HG03280 (cell line): ENCODE measurements at regions not wholly inside any gene's neighbourhood (a gene's known extent, or its start where the extent isn't known, plus 50 kb on each side); places are given as distances from the start of the nearest gene placed in this dataset.
"Not testable (repeated sequence)": the region's sequence is repeated elsewhere in the genome, so short reads cannot be mapped to it uniquely, and the experiment has no call there.

Experiments used
- ATAC-seq: cut with Tn5 transposase; IDR thresholded peaks from one replicate; pipeline ENCODE4 v1.9.1; 2021; ENCODE audit warnings: mild to moderate bottlenecking, moderate library complexity; ENCODE audit not compliant: unreplicated experiment

DNA sequence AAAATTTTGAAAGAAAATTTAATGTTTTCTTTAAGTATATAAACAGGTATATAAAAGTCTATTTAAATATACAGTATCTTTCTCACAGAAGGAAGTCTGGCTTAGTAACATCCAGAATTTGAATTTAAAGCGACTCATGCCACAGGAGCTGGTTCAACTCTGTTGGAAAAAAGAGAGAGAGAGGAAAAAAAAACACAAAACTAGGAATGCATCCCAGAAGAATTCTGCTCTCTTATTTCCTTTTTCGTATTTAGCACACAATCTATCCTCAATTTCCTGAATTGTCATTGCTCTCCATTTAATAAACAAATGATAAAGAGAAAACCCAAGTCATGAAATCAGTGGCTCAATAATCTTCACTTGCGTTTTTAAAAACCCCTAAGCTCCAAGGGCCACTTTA is 107.5 kb upstream of the SCAF8 start:
- ATAC-seq = no peak

DNA sequence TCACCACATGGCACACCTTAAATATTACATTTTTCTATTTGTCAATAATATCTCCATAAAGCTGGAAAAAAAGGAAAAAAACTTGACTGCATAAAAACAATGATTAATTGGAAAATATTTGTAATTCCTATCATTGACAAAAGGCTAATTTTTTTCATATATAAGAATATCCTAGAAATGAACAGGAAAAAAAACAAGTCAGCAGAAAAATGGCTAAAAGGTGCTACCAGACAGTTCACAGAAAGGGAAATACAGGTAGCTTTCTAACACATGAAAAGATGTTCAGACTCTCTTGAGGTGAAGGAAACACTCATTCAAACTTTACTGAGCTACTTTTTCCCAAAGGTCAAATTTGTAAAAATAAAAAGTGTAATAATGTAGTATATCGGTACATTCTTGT is 104.1 kb upstream of the SCAF8 start:
- ATAC-seq = no peak

DNA sequence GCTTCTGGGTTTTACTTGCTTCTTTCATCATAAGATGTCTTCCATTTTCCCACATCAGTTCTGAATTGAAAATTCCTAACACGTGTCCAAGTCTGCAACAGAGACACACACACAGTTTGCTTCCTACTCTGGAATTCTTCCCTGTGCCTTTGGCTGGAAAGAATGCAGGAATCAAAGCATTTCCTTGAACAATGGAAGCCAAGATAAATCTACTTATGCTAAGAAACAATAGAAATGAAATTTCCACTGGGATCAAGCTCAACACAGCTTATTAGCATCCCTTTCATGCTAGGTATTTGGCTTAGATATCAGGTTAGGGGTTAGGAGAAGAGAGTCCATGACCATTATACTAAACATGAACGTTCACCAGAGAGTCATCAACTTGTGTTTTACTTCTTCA is 101.1 kb upstream of the SCAF8 start:
- no peak for ATAC-seq

DNA sequence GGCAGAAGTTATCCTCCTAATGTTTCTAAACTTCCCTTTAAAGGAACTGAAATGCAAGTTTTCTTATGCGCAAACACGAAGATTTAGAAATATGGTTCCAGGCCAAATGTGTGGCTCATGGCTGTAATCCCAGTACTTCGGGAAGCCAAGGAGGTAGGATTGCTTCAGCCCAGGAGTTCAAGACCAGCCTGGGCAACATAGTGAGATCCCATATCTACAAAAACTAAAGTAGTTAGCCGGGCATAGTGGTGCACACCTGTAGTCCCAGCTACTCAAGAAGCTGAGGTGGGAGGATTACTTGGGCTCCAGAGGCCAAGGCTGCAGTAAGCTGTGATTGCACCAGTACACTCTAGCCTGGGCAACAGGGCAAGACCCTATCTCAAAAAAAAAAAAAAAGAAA is 95.8 kb upstream of the SCAF8 start:
- no peak for ATAC-seq

DNA sequence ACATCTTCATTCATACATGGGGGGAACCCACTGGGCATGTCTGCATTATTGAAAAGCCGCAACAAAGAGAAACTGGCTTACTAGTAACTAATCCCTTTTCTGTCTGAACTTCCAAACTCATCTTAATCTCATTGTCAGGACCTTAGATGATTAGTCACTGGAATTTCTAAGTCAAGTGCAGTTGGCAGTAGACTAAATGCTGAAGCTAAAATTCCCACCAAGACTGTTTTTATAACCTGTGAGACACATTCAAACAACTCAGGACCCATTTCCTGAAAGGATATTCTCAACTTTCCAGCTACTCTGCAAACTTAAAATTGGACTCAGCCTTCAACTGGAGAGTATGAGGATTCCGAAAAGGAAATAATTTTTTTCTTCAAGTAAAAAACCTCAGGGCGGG is 94.8 kb upstream of the SCAF8 start:
- no peak for ATAC-seq

DNA sequence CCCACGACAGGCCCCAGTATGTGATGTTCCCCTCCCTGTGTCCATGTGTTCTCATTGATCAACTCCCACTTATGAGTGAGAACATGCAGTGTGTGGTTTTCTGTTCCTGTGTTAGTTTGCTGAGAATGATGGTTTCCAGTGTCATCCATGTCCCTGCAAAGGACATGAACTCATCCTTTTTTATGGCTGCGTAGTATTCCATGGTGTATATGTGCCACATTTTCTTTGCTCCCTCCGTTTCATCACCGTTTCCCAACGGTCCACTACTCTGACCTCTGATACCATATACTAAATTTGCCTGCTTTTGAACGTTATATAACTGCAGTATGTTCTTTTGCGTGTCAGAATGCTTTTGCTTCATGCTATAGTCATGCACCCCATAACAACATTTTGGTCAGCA is 94.0 kb upstream of the SCAF8 start:
- ATAC-seq = not testable (repeated sequence)

DNA sequence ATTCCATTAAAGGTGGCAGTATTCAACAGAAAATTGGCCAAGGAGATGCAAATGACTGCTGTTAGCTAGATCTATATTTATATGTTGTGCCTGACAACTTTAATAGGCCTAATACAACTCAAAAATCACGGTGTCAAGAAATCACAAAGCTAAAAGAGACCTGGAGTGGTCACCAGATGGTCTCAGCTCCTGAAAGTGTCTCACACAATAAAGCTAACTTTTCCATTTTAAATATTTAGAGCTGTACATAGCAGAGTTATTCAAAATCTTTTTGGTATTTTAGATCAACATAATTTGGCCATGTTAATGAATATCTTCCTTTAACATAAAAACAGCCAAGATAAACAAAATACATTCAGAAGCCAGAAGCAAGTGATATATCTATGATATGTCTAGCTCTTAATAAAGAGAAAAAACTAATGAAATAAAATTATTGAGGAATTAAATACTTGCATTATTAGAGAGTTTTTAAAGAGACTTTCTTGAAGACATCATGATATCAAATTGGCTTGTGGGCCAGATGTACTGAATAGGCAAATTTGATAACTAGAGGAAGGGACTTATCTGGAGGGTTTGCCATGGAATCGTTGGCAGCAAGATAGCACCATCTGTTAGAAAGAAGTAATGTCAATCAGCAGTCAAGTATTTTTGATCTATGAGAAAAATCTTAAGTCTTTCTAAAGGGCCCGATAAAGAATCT is 84.9 kb upstream of the SCAF8 start:
- ATAC-seq = no peak

DNA sequence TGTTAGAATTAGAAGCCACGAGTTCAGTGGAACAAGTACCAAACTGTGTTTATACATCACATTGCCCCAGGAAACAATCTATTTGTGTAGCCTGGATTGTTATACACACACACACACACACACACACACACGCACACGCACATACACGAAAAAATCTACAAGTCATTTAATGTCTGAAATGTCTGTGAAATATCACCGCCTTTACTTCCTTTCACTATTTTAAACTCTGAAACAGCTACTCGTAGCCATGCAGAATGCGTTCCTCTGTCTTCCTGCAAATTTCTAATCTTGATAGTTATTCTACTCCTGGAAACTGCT is 84.4 kb upstream of the SCAF8 start:
- ATAC-seq = no peak

DNA sequence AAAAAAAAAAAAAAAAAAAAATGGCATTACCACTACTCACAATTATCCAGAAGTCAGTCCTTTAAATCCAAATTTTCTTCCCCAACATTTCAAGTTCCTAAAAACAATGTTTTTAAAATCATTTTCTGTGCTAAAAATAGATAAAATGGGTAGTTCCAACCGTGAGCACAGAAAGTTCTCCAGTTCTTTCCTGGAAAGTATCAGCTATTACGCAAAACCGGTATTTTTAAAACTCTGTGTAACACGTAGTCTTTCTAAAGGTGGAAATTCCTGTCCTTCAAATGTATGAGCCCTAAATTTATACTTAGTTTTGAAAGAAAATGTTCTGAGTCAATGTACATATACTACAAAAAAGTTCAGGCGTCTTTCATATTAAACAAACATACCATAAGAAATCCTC is 83.5 kb upstream of the SCAF8 start:
- ATAC-seq = no peak

DNA sequence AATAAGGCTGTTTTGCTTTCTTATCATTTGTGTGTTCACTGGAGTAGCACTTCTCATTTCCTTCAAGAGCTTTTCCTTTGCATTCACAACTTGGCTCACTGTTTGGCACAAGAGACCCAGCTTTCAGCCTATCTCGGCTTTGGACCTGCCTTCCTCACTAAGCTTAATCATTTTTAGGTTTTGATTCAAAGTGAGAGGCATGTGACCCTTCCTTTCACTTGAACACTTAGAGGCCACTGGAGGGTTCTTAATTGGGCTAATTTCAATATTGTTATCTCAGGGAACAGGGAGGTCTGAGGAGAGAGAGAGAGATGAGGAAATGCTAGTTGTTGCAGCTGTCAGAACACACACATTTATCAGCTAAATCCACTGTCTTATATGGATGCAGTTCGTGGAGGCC is 82.9 kb upstream of the SCAF8 start:
- no peak for ATAC-seq

DNA sequence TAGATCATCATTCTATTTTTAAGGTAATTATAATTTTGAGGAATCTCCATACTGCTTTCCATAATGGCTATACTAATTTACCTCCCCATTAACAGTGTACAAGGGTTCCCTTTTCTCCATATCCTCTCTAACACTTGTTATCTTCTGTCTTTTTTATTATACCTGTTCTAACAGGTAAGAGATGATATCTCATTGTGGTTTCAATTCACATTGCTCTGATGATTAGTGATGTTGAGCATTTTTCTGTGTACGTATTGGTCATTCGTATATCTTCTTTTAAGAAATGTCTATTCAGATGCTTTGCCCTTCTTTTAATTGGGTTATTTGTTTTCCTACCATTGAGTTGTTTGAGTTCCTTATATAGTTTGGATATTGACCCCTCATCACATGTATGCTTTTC is 81.6 kb upstream of the SCAF8 start:
- ATAC-seq = no peak

DNA sequence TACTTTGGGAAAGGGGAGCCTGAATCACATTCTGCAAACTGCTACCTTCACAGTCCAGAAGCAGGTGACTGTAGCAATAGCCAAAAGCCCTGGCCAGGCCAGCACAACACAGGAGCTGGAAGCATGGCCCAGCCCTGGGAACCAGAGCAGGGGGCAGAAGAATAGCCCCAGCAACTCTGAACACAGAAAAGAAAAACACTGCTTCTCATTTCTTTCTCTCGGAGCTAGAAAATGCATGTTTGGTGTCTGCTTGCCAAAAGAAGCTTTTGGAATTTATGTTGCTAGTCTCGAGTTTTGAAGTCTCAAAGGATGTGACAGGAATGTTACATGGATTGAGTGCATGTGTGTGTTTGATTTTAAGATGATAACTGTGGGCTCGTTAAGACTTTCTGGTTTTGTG is 79.8 kb upstream of the SCAF8 start:
- no peak for ATAC-seq

DNA sequence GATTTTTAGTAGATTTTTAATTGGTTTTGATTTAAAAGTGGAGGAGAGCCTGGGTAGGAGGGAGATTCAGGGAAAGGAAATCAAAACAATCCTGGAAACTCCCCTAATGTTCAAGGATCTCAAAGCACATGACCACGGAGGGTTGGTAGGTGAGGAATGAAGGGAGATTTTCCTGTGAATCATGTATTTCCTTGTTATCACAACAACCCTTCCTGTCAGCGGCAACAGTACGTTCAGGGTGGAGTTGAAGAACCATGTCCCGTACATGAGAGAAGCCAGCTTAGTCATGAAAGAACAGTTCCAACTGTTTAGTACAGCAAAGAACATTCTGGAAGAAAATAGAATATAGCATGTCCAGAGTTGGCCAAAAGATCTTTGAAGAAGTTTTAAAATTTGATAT is 79.4 kb upstream of the SCAF8 start:
- no peak for ATAC-seq

DNA sequence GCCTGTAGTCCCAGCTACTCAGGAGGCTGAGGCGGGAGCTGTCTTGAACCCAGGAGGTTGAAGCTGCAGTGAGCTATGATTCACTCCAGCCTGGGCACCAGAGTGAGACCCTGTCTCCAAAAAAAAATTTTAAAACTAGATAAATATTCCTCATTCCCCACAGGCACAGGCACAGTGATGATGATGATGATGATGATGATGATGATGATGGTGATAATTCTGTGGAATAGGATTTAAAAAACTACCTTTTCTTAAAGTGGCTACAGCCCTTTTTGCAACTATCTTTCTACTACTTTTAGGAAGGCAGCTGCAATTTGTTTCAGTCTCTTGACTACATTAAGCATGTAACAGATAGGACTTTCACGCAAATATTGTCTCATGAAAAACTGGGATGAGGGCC is 76.6 kb upstream of the SCAF8 start:
- no peak for ATAC-seq

DNA sequence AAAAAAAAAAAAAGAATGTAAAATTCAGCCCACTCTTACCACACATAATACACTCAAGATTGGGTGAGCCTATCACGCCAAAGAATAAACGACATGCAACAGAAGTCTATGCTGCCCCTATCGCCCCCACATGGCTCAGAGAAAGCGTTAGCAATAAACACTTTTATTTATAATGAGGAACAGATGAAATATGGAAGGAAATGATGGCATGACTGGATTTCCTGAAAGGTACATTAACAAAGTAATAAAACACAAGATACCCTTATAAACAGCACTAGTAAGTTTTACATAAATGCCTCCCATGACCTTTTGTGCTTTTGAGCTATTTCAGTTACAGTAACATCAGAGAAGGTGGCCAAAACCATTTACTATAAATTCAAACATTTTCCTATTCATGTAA is 71.4 kb upstream of the SCAF8 start:
- ATAC-seq = no peak

DNA sequence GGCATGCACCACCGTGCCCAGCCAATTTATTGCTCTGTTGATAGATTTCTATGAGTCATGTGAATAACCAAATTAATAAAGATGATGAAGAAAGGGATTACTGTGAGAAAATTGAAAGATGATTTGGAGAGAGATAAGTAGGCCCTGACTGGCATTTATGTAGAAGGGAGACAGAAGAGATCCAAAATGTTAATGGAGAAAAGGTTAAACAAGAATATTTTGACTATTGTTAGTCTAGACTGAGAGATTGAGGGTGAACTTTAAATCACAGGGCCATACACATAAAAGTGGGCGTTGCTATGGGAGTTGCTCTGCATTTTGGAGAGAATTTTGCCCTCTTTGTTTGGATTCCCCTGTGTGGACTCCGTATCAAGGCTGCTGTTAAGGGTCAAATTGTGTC is 68.9 kb upstream of the SCAF8 start:
- ATAC-seq = no peak

DNA sequence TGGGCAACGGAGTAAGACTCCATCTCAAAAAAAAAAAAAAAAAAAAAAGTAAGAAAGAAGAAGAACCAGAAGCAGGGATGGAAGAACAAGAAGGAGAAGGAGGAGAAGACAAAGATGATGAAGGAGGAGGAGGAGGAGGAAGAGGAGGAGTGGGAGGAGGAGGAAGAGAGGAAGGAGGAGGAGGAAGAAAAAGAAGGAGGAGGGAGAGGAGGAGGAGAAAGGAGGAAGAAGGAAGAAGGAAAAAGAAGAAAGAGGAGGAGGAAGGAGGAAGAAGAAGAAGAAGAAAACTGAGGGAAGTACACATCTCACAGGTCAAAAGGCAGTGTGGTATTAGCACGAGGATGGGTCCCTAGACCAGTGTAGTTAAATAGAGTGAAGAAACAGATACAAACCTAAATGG is 65.1 kb upstream of the SCAF8 start:
- no peak for ATAC-seq

DNA sequence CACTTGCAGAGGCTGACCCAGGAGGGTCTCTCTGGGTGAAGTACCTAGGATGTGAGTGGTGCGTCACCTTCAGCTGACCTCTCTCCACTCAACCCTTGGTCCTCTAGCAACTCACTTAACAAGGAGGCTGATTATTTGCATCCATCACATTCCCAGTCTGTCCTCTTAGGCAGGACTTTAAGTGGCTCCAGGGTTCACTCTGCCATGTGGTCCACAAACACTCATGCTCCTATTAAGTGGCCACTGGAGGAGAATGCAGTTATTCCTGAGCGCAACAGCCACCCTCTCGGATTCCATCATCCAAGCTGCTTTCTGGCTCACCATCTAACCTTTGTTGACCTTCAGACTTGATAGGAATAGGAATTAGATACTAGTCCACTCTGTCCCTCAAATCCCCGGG is 61.1 kb upstream of the SCAF8 start:
- no peak for ATAC-seq

DNA sequence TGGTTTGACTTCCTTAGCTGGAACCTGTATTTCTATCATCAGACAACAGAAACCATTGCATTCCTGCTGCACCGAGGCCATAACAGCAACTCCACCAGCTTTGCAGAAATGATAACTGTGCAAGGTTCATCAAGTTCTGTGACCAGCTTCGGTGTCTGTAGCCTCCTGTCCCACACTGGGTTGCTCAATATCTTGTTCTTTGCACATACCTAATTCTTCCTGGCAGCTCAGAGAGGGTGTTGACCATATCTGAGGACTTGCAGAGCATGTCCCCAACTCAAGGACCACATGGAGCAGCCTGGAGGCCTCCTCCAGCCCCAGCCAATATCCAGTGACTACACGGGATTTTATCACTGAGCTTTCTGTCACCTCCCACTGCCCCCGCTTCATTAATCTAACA is 59.3 kb upstream of the SCAF8 start:
- no peak for ATAC-seq

DNA sequence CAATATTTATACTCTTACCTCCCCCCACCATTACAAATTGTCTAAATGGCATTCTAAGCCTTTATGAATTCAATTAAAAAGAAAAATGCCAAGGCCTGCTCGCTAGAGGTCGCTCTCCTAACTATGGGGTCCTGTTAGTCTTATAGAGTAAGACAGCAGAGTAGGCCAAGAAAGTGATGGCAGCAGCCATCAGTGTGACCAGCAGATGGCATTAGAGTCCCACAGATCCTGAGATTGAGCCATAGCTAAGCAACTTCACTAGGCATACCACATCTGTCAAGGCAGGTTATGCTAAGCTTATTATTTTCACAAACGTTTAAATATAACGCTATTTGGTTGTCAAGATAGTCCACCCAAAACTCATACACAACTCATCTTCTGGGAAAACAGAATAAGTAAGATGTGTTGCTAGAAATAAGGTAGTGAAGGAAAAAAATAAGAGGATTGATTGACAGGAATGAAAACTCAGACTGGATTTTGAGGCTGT is 57.6 kb upstream of the SCAF8 start:
- peak; percentile 100 for ATAC-seq

DNA sequence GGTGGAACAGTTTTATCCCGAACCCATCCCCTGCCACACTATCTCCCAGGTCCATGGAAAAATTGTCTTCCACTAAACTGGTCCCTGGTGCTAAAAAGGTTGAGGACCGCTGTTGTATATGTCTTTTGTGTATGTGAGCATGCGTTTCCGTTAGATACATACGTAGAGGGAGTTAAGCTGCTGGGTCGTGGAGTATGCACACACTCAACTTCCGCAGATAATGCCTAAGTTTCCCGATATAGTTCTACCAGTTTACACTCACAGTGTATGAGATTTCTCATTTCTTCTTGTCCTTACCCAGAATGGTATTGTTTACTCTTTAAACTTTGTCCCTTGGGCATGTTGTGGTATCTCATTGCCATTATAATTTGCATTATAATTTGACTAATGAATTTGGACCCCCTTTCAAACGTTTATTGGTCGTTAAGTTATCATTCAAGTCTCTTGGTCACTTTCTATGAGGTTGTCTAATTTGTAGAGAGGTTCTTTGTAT is 50.5 kb upstream of the SCAF8 start:
- no peak for ATAC-seq
